Erythroblast (primary cell): ENCODE measurements at regions not wholly inside any gene's neighbourhood (a gene's known extent, or its start where the extent isn't known, plus 50 kb on each side); places are given as distances from the start of the nearest gene placed in this dataset.

ENCODE experiments used
- DNase-seq, 2 experiments: peaks; one replicate each; lab custom pipeline; 2025; lab: John Stamatoyannopoulos, UW
- GATA1 ChIP-seq: IDR thresholded peaks from 2 replicates; pipeline ENCODE4 v1.6.1; 2011; ENCODE audit warnings: low read depth, mild to moderate bottlenecking, control low read depth, low read length, moderate library complexity
- POLR2A ChIP-seq: IDR thresholded peaks from 2 replicates; pipeline ENCODE4 v1.6.1; 2011; ENCODE audit warnings: mild to moderate bottlenecking, low read length

GRCh38 chr1:112806090-112806642, 91.0 kb upstream of the PPM1J start:
- TF ChIP-seq GATA1, result no peak
- TF ChIP-seq POLR2A, result no peak
- no peak for DNase-seq

- TF ChIP-seq POLR2A (no peak), GATA1 (no peak)
Measured at GRCh38 chr1:112805155-112805853, 90.2 kb upstream of the PPM1J start.

GRCh38 chr1:112803906-112804762, 89.0 kb upstream of the PPM1J start:
- DNase-seq, result peak; percentile 66 to 70
- TF ChIP-seq GATA1 (no peak), POLR2A (no peak)

More at GRCh38 chr1:112805155-112805853, 90.2 kb upstream of the PPM1J start:
- DNase-seq, result no peak

- TF ChIP-seq GATA1 (no peak), POLR2A (no peak)
- DNase-seq, result no peak
Measured at GRCh38 chr1:112800289-112800688, 85.2 kb upstream of the PPM1J start.

- TF ChIP-seq GATA1 (no peak), POLR2A (no peak)
- no peak for DNase-seq
Measured at GRCh38 chr1:112798292-112798691, 83.2 kb upstream of the PPM1J start.

- no peak for DNase-seq
- TF ChIP-seq POLR2A (no peak), GATA1 (no peak)
Measured at GRCh38 chr1:112797224-112797623, 82.1 kb upstream of the PPM1J start.

- TF ChIP-seq GATA1 (no peak), POLR2A (no peak)
- DNase-seq, result peak; percentile 27 to 41
Measured at GRCh38 chr1:112794654-112795239, 79.6 kb upstream of the PPM1J start.

- TF ChIP-seq POLR2A, result no peak
- no peak for TF ChIP-seq GATA1
- DNase-seq, result no peak
Measured at GRCh38 chr1:112793631-112794565, 78.8 kb upstream of the PPM1J start.

GRCh38 chr1:112791723-112792104, 76.6 kb upstream of the PPM1J start:
- DNase-seq, result no peak
- no peak for TF ChIP-seq POLR2A
- TF ChIP-seq GATA1, result no peak

- DNase-seq, result peak; percentile 34 to 77
- no peak for TF ChIP-seq POLR2A
- TF ChIP-seq GATA1, result no peak
Measured at GRCh38 chr1:112790920-112791722, 76.0 kb upstream of the PPM1J start.

- DNase-seq, result no peak
- TF ChIP-seq POLR2A, result no peak
- no peak for TF ChIP-seq GATA1
Measured at GRCh38 chr1:112788561-112788960, 73.4 kb upstream of the PPM1J start.

- DNase-seq, result no peak
- TF ChIP-seq POLR2A (no peak), GATA1 (no peak)
Measured at GRCh38 chr1:112788054-112788453, 72.9 kb upstream of the PPM1J start.
